ENCODE measurements at regions not wholly inside any gene's neighbourhood (a gene's known extent, or its start where the extent isn't known, plus 50 kb on each side); places are given as distances from the start of the nearest gene placed in this dataset.

- no peak for TF ChIP-seq REST (IDR thresholded peaks at IDR 0.05; ENCODE audit: low read depth)
- no peak for TF ChIP-seq USF1 (IDR thresholded peaks at IDR 0.05)
- TF ChIP-seq MAX (IDR thresholded peaks at IDR 0.05), result no peak
- TF ChIP-seq CEBPB (IDR thresholded peaks at IDR 0.05), result no peak
Measured at GRCh38 chr9:85414390-85414789, 327.4 kb downstream of the AGTPBP1 start.

All from Ishikawa (cell line).